ENCODE measurements at regions not wholly inside any gene's neighbourhood (a gene's known extent, or its start where the extent isn't known, plus 50 kb on each side); places are given as distances from the start of the nearest gene placed in this dataset.
"Not testable (repeated sequence)": the region's sequence is repeated elsewhere in the genome, so short reads cannot be mapped to it uniquely, and the experiment has no call there.

GRCh38 chr3:195960971-195961775, 52.8 kb upstream of the TNK2 start:
- not testable (repeated sequence) for TF ChIP-seq CTCF, POLR2A (IDR thresholded peaks at IDR 0.05)

Measured in Peyer's patch (tissue), 4 donors.